GM12878 (cell line): ENCODE measurements at regions not wholly inside any gene's neighbourhood (a gene's known extent, or its start where the extent isn't known, plus 50 kb on each side); places are given as distances from the start of the nearest gene placed in this dataset.

Experiments used
- ATAC-seq: fragments of 200-7000 bp; cut with Tn5 transposase; 3 replicates; pipeline ENCODE4 v1.9.1; 2020; ENCODE audit warnings: mild to moderate bottlenecking, moderate library complexity
- BruUV-seq: library from RNA; stranded (reverse); fragments of 400-500 nt; replicated peaks from 2 replicates; lab custom pipeline; 2021; lab: Mats Ljungman, UMichigan
- CTCF ChIA-PET: fragments of 300-600 bp; sonication (Branson Sonifier 250); formaldehyde crosslinking; extraction: SDS; loops from one replicate; lab custom pipeline; 2021; ENCODE audit warnings: inconsistent platforms; lab: Yijun Ruan, JAX
- POLR2A ChIA-PET: fragments of 350-600 bp; formaldehyde crosslinking; extraction: SDS; loops from one replicate; lab custom pipeline; 2021; ENCODE audit warnings: inconsistent platforms; lab: Charles Lee
- RAD21 ChIA-PET: fragments of 300-600 bp; sonication (Branson Sonifier 250); formaldehyde crosslinking; loops from one replicate; lab custom pipeline; 2023; ENCODE audit warnings: antibody characterized with exemption; ENCODE audit not compliant: unreplicated experiment; lab: Charles Lee
- SMC1A ChIA-PET: fragments of 300-600 bp; sonication (Branson Sonifier 250); formaldehyde crosslinking; loops from one replicate; lab custom pipeline; 2023; ENCODE audit not compliant: unreplicated experiment, uncharacterized antibody; lab: Charles Lee
- DNase-seq: peaks from one replicate; pipeline ENCODE4 v3.0.0-alpha.2; 2011; ENCODE audit warnings: low read depth, low spot score
- FAIRE-seq: peaks from 3 replicates; lab custom pipeline; 2011; peaks lifted over from hg19 to GRCh38; lab: Jason Lieb, UNC
- H2AFZ ChIP-seq: 2 replicates; pipeline ENCODE4 v1.6.0; 2011; ENCODE audit warnings: low read depth, low read length, control low read depth; ENCODE audit not compliant: control insufficient read depth
- H3K27ac ChIP-seq: 2 replicates; pipeline ENCODE4 v1.5.1; 2011; ENCODE audit warnings: control low read depth; ENCODE audit not compliant: control insufficient read depth, insufficient read depth
- H3K27me3 ChIP-seq, 2 experiments: replicated peaks in 1 of 2; 2 replicates each; pipeline versions ENCODE4 v1.6.0 to v1.6.1; 2011; ENCODE audit warnings: low read length in 1 of 2; ENCODE audit not compliant: control insufficient read depth in 2 of 2, insufficient read depth in 2 of 2
- H3K36me3 ChIP-seq, 2 experiments: 2 replicates each; pipeline ENCODE4 v1.5.1; 2011; ENCODE audit warnings: low read length in 1 of 2; ENCODE audit not compliant: control insufficient read depth in 2 of 2, insufficient read depth in 2 of 2
- H3K4me1 ChIP-seq: 2 replicates; pipeline ENCODE4 v1.6.1; 2011; ENCODE audit warnings: mild to moderate bottlenecking, low read length, moderate library complexity, mixed read lengths; ENCODE audit not compliant: control insufficient read depth, insufficient read depth
- H3K4me2 ChIP-seq: 2 replicates; pipeline ENCODE4 v1.6.0; 2011; ENCODE audit warnings: control low read depth; ENCODE audit not compliant: control insufficient read depth, insufficient read depth
- H3K4me3 ChIP-seq: fragments of 200-600 bp; sonication (generic); 2 replicates; pipeline ENCODE4 v1.5.1; 2016
- H3K79me2 ChIP-seq: 2 replicates; pipeline ENCODE4 v1.6.0; 2011; ENCODE audit warnings: low read length; ENCODE audit not compliant: control insufficient read depth, insufficient read depth
- H3K9ac ChIP-seq: 2 replicates; pipeline ENCODE4 v1.8.0; 2011; ENCODE audit warnings: low read length, control low read depth, mixed read lengths; ENCODE audit not compliant: control insufficient read depth, insufficient read depth
- H3K9me3 ChIP-seq: replicated peaks from 3 replicates; pipeline ENCODE4 v1.5.1; 2011; ENCODE audit warnings: mild to moderate bottlenecking, low read length; ENCODE audit not compliant: control insufficient read depth, insufficient read depth
- H4K20me1 ChIP-seq: 2 replicates; pipeline ENCODE4 v1.6.0; 2011; ENCODE audit not compliant: control insufficient read depth, insufficient read depth
- CHD1 ChIP-seq: IDR thresholded peaks from 2 replicates; pipeline ENCODE4 v1.6.1; 2012; ENCODE audit warnings: low read depth, low read length, improper control_type of control experiment
- E2F4 ChIP-seq: IDR thresholded peaks from 2 replicates; pipeline ENCODE4 v1.6.1; 2012; ENCODE audit warnings: low read depth, low read length, improper control_type of control experiment
- EED ChIP-seq: sonication (generic); IDR thresholded peaks from 2 replicates; pipeline ENCODE4 v1.6.1; 2016; ENCODE audit warnings: antibody characterized with exemption, low read depth
- HDGF ChIP-seq: fragments of 450-650 bp; IDR thresholded peaks from 2 replicates; pipeline ENCODE4 v1.6.1; 2016; ENCODE audit warnings: antibody characterized with exemption
- PKNOX1 ChIP-seq: fragments of 450-650 bp; IDR thresholded peaks from 2 replicates; pipeline ENCODE4 v1.6.1; 2016; ENCODE audit warnings: mild to moderate bottlenecking
- SMAD5 ChIP-seq: IDR thresholded peaks from 2 replicates; pipeline ENCODE4 v1.6.1; 2016; ENCODE audit warnings: antibody characterized with exemption, low read depth
- SMC3 ChIP-seq: IDR thresholded peaks from 2 replicates; pipeline ENCODE4 v1.6.1; 2011; ENCODE audit warnings: low read length, improper control_type of control experiment, borderline replicate concordance
- SUPT20H ChIP-seq: IDR thresholded peaks from 2 replicates; pipeline ENCODE4 v1.6.1; 2011; ENCODE audit warnings: low read depth, mild to moderate bottlenecking, low read length, moderate library complexity, borderline replicate concordance; ENCODE audit not compliant: control insufficient read depth
- TCF3 ChIP-seq: IDR thresholded peaks from 2 replicates; pipeline ENCODE4 v1.6.1; 2012; ENCODE audit warnings: low read depth, mild to moderate bottlenecking, low read length, borderline replicate concordance; ENCODE audit not compliant: insufficient read depth
- ZNF384 ChIP-seq: IDR thresholded peaks from 2 replicates; pipeline ENCODE4 v1.6.1; 2012; ENCODE audit warnings: low read depth, mild to moderate bottlenecking, low read length, improper control_type of control experiment, borderline replicate concordance
- WGBS: methylation state at CpG from one replicate; pipeline ENCODE4 v1.1.6; 2016; ENCODE audit warnings: low lambda C conversion rate; ENCODE audit not compliant: insufficient replicate concordance, insufficient coverage; ENCODE audit errors: missing lambda C conversion rate; 5-methylcytosine and 5-hydroxymethylcytosine counted together
- in situ Hi-C: fragments of 300-500 bp; cut with MboI; formaldehyde crosslinking; loops from 9 replicates; pipeline ENCODE4 v1.14.3; 2018; ENCODE audit warnings: mixed read lengths
- intact Hi-C: fragments of 100-400 bp; cut with micrococcal nuclease; formaldehyde crosslinking; loops from one replicate; pipeline ENCODE4 v1.14.2; 2022; ENCODE audit not compliant: unreplicated experiment

- CTCF ChIA-PET, result interaction anchor here (0.6 kb wide), 1 partner anchor 349 kb away, joined by 4 read pairs; no protein-coding TSS in a partner anchor
- POLR2A ChIA-PET, result no interaction called here
- 0% methylated on average over 1 of the region's 1 CpG for WGBS
- DNase-seq (no peak), ATAC-seq (no peak), FAIRE-seq (no peak)
- in situ Hi-C loops, result no loop called here
- intact Hi-C loops, result no loop called here
- Histone ChIP-seq H3K4me1 (no peaks in the 10 kb centered on the region), H3K27ac (no peak overlapping the region), H3K36me3 (no peaks in the 10 kb centered on the region), H3K4me3 (no peak overlapping the region), H3K27me3 (no peaks in the 10 kb centered on the region), H3K9ac (no peak overlapping the region), H3K79me2 (no peaks in the 10 kb centered on the region), H4K20me1 (no peaks in the 10 kb centered on the region), H3K4me2 (no peak overlapping the region), H2AFZ (no peak overlapping the region), H3K9me3 (no peaks in the 10 kb centered on the region)
- no peak for TF ChIP-seq CHD1
- TF ChIP-seq TCF3, result no peak
- no peak for TF ChIP-seq EED
- TF ChIP-seq PKNOX1, result no peak
- no peak for TF ChIP-seq E2F4
- TF ChIP-seq ZNF384, result no peak
- no peak for TF ChIP-seq SUPT20H
- TF ChIP-seq SMC3, result no peak
- TF ChIP-seq HDGF, result no peak
- TF ChIP-seq SMAD5, result no peak
- BruUV-seq, result no TSS peak
- RAD21 ChIA-PET, result no interaction called here
- SMC1A ChIA-PET, result interaction anchor here (0.7 to 1.1 kb wide), 2 partner anchors 14 to 649 kb away, joined by 3 read pairs; no protein-coding TSS in a partner anchor
Observed at GRCh38 chr7:124462249-124462648, 303.3 kb downstream of the GPR37 start.
